ENCODE measurements at regions not wholly inside any gene's neighbourhood (a gene's known extent, or its start where the extent isn't known, plus 50 kb on each side); places are given as distances from the start of the nearest gene placed in this dataset.
"Not testable (repeated sequence)": the region's sequence is repeated elsewhere in the genome, so short reads cannot be mapped to it uniquely, and the experiment has no call there.

GRCh38 chr7:25735674-25736242, 416.2 kb upstream of the NFE2L3 start:
- Histone ChIP-seq H3K4me1 (ENCODE audit: control insufficient read depth in 1 of 2, insufficient read depth in 1 of 2, low read depth in 1 of 2, low read length in 1 of 2) (no peaks in the 10 kb centered on the region), H3K4me3 (ENCODE audit: low read depth in 1 of 2, low read length in 1 of 2) (no peak overlapping the region), H3K27me3 (peaks cover 11% of the 10 kb centered on the region), H3K36me3 (no peaks in the 10 kb centered on the region), H3K9me3 (no peaks in the 10 kb centered on the region), H3K27ac (no peak overlapping the region)
- TF ChIP-seq, protein P1, sequence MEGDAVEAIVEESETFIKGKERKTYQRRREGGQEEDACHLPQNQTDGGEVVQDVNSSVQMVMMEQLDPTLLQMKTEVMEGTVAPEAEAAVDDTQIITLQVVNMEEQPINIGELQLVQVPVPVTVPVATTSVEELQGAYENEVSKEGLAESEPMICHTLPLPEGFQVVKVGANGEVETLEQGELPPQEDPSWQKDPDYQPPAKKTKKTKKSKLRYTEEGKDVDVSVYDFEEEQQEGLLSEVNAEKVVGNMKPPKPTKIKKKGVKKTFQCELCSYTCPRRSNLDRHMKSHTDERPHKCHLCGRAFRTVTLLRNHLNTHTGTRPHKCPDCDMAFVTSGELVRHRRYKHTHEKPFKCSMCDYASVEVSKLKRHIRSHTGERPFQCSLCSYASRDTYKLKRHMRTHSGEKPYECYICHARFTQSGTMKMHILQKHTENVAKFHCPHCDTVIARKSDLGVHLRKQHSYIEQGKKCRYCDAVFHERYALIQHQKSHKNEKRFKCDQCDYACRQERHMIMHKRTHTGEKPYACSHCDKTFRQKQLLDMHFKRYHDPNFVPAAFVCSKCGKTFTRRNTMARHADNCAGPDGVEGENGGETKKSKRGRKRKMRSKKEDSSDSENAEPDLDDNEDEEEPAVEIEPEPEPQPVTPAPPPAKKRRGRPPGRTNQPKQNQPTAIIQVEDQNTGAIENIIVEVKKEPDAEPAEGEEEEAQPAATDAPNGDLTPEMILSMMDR (IDR thresholded peaks at IDR 0.05): no peak

GRCh38 chr7:25738528-25738927, 413.5 kb upstream of the NFE2L3 start:
- peaks cover 8% of the 10 kb centered on the region for H3K27me3 ChIP-seq
- no peaks in the 10 kb centered on the region for H3K4me1 ChIP-seq (ENCODE audit: control insufficient read depth in 1 of 2, insufficient read depth in 1 of 2, low read depth in 1 of 2, low read length in 1 of 2)
- TF ChIP-seq, protein P1 (IDR thresholded peaks at IDR 0.05): no peak
- H3K4me3 ChIP-seq (ENCODE audit: low read depth in 1 of 2, low read length in 1 of 2): no peak overlapping the region
- no peaks in the 10 kb centered on the region for H3K36me3 ChIP-seq
- H3K27ac ChIP-seq: no peak overlapping the region
- H3K9me3 ChIP-seq: no peaks in the 10 kb centered on the region

GRCh38 chr7:25739143-25739542, 412.9 kb upstream of the NFE2L3 start:
- Histone ChIP-seq H3K4me1 (ENCODE audit: control insufficient read depth in 1 of 2, insufficient read depth in 1 of 2, low read depth in 1 of 2, low read length in 1 of 2) (no peaks in the 10 kb centered on the region), H3K4me3 (ENCODE audit: low read depth in 1 of 2, low read length in 1 of 2) (no peak overlapping the region), H3K27me3 (peaks cover 8% of the 10 kb centered on the region), H3K36me3 (no peaks in the 10 kb centered on the region), H3K9me3 (no peaks in the 10 kb centered on the region), H3K27ac (no peak overlapping the region)
- TF ChIP-seq, protein P1 (IDR thresholded peaks at IDR 0.05): no peak

- TF ChIP-seq, protein P1 (IDR thresholded peaks at IDR 0.05): no peak
- H3K4me1 ChIP-seq (ENCODE audit: control insufficient read depth in 1 of 2, insufficient read depth in 1 of 2, low read depth in 1 of 2, low read length in 1 of 2): no peaks in the 10 kb centered on the region
- no peak overlapping the region for H3K4me3 ChIP-seq (ENCODE audit: low read depth in 1 of 2, low read length in 1 of 2)
These were observed 409.7 kb upstream of the NFE2L3 start for GRCh38 chr7:25742316-25742715.

DNA sequence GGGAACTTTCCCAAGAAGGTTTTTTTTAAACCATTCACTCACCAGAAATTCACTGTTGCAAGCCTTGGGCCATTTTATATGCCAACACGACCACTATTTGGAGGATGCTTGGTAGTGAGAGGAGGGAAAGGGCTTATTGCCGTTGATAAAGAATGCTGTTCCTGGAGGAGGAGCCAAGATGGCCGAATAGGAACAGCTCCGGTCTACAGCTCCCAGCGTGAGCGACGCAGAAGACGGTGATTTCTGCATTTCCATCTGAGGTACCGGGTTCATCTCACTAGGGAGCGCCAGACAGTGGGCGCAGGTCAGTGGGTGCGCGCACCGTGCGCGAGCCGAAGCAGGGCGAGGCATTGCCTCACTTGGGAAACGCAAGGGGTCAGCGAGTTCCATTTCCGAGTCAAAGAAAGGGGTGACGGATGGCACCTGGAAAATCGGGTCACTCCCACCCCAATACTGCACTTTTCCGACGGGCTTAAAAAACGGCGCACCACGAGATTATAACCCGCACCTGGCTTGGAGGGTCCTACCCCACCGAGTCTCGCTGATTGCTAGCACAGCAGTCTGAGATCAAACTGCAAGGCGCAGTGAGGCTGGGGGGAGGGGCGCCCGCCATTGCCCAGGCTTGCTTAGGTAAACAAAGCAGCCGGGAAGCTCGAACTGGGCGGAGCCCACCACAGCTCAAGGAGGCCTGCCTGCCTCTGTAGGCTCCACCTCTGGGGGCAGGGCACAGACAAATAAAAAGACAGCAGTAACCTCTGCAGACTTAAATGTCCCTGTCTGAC, 408.1 kb upstream of the NFE2L3 start:
- H3K27ac ChIP-seq; H3K9me3 ChIP-seq; H3K4me3 ChIP-seq (ENCODE audit: low read depth in 1 of 2, low read length in 1 of 2); H3K27me3 ChIP-seq; H3K36me3 ChIP-seq; H3K4me1 ChIP-seq (ENCODE audit: control insufficient read depth in 1 of 2, insufficient read depth in 1 of 2, low read depth in 1 of 2, low read length in 1 of 2): not testable (repeated sequence)

More at GRCh38 chr7:25742316-25742715, 409.7 kb upstream of the NFE2L3 start:
- H3K9me3 ChIP-seq: no peaks in the 10 kb centered on the region
- no peaks in the 10 kb centered on the region for H3K36me3 ChIP-seq
- H3K27me3 ChIP-seq: peaks cover 4% of the 10 kb centered on the region
- no peak overlapping the region for H3K27ac ChIP-seq

DNA sequence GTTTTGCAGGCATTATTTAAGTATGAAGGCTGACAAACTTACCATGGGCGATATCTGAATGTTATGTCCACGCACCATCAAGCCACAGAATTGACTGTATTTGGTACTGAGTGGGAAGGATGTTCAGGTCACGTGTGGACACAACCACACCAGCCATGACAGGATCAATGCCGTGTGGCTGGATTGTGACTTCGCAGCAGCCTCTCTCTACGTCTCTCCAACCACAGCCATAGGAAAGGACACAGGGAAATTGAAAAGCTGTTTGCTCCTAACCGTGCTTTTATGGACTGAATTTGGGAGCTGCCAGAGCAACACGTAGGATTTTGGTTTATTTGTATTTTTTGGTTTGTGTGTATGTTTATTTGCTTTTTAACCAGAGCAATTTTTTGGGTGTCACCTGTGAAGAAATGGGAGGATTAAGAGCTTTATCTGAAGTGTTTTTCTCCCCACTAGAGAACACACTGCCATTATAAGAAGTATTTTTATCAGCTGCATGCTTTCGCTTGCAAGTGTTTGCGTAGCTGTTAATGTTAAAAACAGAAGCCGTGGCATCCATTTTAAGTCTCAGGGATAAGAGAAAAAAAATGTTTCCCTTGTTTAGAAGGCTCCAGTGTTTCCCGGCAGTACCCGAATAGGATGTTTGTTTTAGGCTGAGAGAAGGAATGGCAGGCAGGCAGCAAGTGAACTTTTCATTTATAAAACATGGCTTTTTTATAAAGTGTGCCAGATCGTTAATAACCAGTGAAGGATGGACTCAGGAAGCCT, 401.1 kb upstream of the NFE2L3 start:
- TF ChIP-seq, protein P1 (IDR thresholded peaks at IDR 0.05): no peak
- no peaks in the 10 kb centered on the region for H3K27me3 ChIP-seq
- H3K4me3 ChIP-seq (ENCODE audit: low read depth in 1 of 2, low read length in 1 of 2): no peak overlapping the region
- no peaks in the 10 kb centered on the region for H3K36me3 ChIP-seq
- no peak overlapping the region for H3K27ac ChIP-seq
- H3K9me3 ChIP-seq: no peaks in the 10 kb centered on the region
- no peaks in the 10 kb centered on the region for H3K4me1 ChIP-seq (ENCODE audit: control insufficient read depth in 1 of 2, insufficient read depth in 1 of 2, low read depth in 1 of 2, low read length in 1 of 2)

Measured in neutrophil (primary cell).